ENCODE measurements at regions not wholly inside any gene's neighbourhood (a gene's known extent, or its start where the extent isn't known, plus 50 kb on each side); places are given as distances from the start of the nearest gene placed in this dataset.

GRCh38 chr9:25421560-25421959, 256.7 kb downstream of the TUSC1 start:
- DNase-seq, result no peak
- dilution Hi-C loops (cut with HindIII; ENCODE audit: low sequenced_read_pairs, unreplicated experiment) (no loop called here), intact Hi-C loops (cut with micrococcal nuclease) (no loop called here), in situ Hi-C loops (cut with MboI; ENCODE audit: low sequenced_read_pairs) (no loop called here)
- H4K8ac ChIP-seq (ENCODE audit: low read depth in 2 of 2, low read length in 2 of 2), result no peak overlapping the region
- no peaks in the 10 kb centered on the region for H4K20me1 ChIP-seq (ENCODE audit: insufficient read depth, low read length)
- no peak overlapping the region for H2BK15ac ChIP-seq (ENCODE audit: low read depth, low read length)
- H3K18ac ChIP-seq (ENCODE audit: low read depth, low read length), result no peak overlapping the region
- no peak overlapping the region for H3K27ac ChIP-seq (ENCODE audit: insufficient read depth, low read length)
- H3K4me1 ChIP-seq (ENCODE audit: control insufficient read depth, insufficient read depth, low read length), result no peaks in the 10 kb centered on the region
- no peaks in the 10 kb centered on the region for H3K27me3 ChIP-seq (ENCODE audit: control insufficient read depth, insufficient read depth, low read length)
- H3K4me3 ChIP-seq (ENCODE audit: insufficient read depth, low read depth, low read length), result no peak overlapping the region
- H3K23ac ChIP-seq (ENCODE audit: low read depth, low read length), result no peak overlapping the region
- H2BK5ac ChIP-seq (ENCODE audit: low read depth, low read length, poor library complexity, severe bottlenecking), result no peak overlapping the region
- no peak overlapping the region for H2AK5ac ChIP-seq (ENCODE audit: low read depth, low read length)
- no peak overlapping the region for H3K4ac ChIP-seq (ENCODE audit: low read depth, low read length)
- H4K5ac ChIP-seq (ENCODE audit: low read depth, low read length), result no peak overlapping the region
- ChIA-PET POLR2A (ENCODE audit: unreplicated experiment) (no interaction called here), CTCF (no interaction called here)
- no peak overlapping the region for H2BK120ac ChIP-seq (ENCODE audit: low read depth, low read length)
- no peak overlapping the region for H2BK20ac ChIP-seq (ENCODE audit: low read depth, low read length)
- H3K79me1 ChIP-seq (ENCODE audit: low read depth in 1 of 2, low read length in 2 of 2), result no peaks in the 10 kb centered on the region
- WGBS, 2 experiments (ENCODE audit: extremely low coverage in 2 of 2, insufficient read length in 1 of 2), result no CpG with 5 or more reads among the region's 1 CpG
- TF ChIP-seq CTCF (conservative IDR thresholded peaks at IDR 0.05; ENCODE audit: low read depth, low read length) (no peak), MAZ (IDR thresholded peaks at IDR 0.05; ENCODE audit: borderline replicate concordance, low read depth, low read length) (no peak), NFE2L2 (IDR thresholded peaks at IDR 0.05; ENCODE audit: low read depth, low read length) (no peak), SMC3 (IDR thresholded peaks at IDR 0.05; ENCODE audit: low read depth, low read length) (no peak), BHLHE40 (IDR thresholded peaks at IDR 0.05; ENCODE audit: low read depth, low read length) (no peak), RFX5 (IDR thresholded peaks at IDR 0.05; ENCODE audit: low read depth, low read length) (no peak)
- no peak overlapping the region for H3K14ac ChIP-seq (replicated peaks; ENCODE audit: low read depth, low read length)
- H3K4me2 ChIP-seq (ENCODE audit: low read depth, low read length), result no peak overlapping the region
- H4K91ac ChIP-seq (ENCODE audit: insufficient read depth, low read depth, low read length), result no peak overlapping the region
- no peak overlapping the region for H3K56ac ChIP-seq (ENCODE audit: extremely low read depth, insufficient read depth, low read length)
- no peak for ATAC-seq (ENCODE audit: low read depth)
- H3K9ac ChIP-seq (ENCODE audit: low read depth, low read length), result no peak overlapping the region
- H3K36me3 ChIP-seq (ENCODE audit: control insufficient read depth, insufficient read depth, low read length), result no peaks in the 10 kb centered on the region
- no peaks in the 10 kb centered on the region for H3K9me1 ChIP-seq (ENCODE audit: insufficient read depth, low read length)
- BruUV-seq (replicated peaks), result no TSS peak
- no peak overlapping the region for H2AFZ ChIP-seq (replicated peaks; ENCODE audit: low read length, poor library complexity)
- H2AK9ac ChIP-seq (replicated peaks; ENCODE audit: low read depth, low read length, poor library complexity), result no peak overlapping the region
- H3K9me3 ChIP-seq (ENCODE audit: control insufficient read depth, insufficient read depth, low read length), result 0 out of 2 replicates have a peak, but pooled peaks cover 5% of the 10 kb centered on the region

Data from IMR-90 (cell line).